NCI-H524 (cell line): ENCODE measurements at regions not wholly inside any gene's neighbourhood (a gene's known extent, or its start where the extent isn't known, plus 50 kb on each side); places are given as distances from the start of the nearest gene placed in this dataset.

Source experiments
- DNase-seq, 2 experiments: peaks; one replicate each; lab custom pipeline; 2025; lab: John Stamatoyannopoulos, UW

DNA sequence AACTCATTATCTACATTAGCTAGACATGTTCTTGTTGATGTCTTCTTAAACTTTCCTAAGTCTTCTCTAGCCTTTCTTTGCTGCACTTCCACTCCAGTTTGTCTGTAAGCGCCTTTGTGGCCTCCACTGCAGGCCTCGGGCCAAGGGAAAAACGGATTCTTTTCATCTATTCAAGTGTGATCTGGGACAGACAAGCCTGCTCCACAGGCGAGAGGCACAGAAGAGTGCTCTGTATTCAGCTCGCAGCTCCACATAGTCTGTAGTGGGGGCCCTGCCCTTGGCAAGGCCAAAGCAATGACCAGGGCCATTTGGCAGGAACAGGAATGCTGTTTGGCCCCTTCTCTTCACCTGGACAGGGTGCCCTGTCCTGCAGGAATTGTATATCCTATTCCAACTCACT, 84.1 kb upstream of the BARX2 start:
- no peak for DNase-seq

DNA sequence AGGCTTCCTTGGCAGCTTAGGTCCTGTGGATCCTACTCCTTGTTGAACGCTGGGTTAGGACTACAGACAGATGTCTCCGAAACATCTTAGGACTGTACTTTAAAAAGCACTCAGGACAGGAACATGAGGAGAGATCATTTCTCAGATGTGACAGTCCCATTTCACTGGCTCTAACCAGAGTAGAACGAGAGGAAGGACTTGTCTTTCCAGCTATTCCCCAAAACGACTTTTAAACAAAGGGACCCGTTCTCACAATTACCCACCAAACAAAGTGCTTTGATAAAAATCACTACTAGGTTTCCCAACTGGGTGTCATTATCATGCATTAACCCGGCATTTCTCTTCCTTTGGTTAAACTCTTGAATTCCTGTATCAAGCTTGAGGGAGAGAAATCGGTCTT, 84.7 kb upstream of the BARX2 start:
- no peak for DNase-seq

DNA sequence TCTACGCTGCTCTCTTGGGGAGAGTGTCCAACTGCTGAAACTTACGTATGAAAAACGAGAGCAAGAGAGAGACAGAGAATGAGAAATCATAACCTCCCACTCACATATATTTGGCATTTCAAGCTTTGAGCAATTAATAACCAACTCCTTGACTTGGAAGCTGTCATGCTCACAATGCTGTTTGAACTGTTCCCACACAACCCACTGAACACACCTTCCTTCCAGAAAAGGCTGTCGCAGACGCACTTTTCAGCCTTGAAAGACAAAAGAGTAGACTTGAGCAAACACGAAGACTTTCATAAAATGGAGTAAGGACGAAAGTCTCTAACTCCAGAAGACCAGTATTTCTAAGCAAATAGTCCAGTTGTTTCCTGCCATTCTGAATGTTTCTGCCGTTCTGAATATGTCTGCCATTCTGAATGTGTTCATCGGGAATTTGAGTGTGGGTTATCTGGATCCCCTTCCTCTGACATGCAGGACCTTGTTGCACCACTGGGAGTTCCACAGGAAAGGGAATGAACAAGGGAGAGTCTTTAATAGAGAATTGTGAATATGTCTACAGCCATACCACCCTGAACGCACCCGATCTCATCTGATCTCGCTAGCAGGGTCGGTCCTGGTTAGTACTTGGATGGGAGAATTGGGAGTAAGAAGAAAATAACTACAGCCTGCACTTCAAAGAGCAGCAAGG, 86.2 kb upstream of the BARX2 start:
- no peak for DNase-seq

DNA sequence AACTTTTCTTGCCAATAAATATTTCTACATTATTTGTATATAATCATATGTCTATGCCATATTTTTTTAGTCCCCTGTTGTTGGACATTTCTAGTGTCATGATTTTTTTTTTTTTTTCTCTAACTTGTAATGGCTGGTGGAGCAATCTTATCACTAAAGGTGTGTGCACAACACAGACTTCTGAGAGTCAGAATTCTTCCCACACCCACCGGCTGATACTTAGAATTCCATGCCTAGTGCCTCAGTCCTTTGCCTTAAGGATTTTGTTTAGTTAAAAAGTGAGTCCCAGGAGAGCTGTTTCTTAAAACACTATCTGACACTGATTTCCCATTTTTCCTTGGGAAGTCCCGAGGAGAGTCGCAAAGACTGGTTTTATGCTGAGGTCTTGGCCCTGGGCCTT, 87.7 kb upstream of the BARX2 start:
- no peak for DNase-seq

DNA sequence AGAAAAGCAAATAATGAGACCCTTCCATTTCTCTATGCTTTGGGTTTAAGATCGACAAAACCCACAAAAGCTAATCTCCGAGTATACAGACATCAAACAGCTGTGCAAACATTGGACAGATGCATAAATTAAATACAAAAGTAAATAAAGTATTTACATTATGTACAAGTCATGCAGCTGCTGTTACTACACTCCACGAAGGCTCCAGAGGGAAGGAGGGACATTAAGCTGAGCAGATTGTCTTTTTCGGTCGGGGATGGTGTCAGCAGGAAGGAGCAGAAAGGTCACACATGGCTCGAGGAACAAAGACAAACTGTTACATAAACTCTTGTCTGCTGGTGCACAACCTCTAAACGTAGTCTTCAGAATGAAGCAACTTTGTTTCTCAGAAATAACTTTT, 88.8 kb upstream of the BARX2 start:
- no peak for DNase-seq

DNA sequence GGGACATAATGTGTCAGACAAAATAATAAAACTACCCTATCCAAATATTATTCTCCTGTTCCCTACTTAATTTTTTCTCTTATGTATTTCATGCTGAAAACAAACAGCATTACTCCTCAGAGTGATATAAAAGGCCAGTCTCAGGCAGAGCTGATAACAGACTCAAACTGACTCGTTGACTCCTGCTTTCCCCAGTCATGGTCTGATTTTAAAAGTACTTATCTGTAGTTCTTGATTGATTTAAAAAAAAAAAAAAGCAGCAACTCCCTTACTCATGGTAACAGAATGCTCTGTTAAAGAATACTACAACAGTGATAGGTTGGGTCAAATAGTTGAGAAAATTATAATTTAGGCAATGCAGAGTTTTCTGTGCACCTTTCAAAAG, 90.3 kb upstream of the BARX2 start:
- no peak for DNase-seq

DNA sequence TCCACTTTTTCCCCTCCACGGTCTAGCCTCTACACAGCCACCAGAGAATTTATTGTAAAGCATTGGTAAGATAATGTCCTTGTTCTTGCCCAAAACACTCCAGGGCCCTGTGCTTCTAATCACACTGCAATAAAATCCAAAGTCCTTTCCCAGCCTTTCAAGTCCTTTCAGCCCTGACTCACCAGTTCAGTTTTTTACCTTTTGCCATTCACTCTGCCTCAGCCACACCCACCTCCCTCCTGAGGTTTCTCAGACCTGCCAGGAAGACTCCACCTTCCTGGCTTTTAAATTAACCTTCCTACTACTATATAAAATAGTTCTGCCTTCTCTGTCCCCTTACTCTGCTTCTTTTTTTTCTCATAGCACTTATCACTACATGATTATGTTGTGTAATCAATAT, 91.0 kb upstream of the ARHGAP32 start:
- no peak for DNase-seq

DNA sequence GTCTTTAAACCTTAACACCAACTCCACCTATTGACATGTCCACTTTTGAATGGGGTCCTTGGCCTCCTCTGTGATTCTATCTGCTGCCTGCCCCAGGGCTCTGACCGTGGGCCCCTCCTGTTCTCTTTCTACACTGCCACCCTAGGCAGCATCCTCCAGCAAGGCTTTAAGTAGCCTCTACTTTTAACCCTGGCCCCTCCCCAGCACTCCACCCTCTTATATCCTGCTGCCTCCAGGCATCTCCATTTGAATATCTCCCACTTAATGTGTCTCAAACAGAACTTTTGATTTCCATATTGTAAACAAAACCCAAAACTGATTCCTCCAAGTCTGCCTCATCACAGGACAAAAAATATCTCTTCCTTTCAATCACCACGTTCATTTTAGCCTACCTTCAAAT, 90.5 kb upstream of the ARHGAP32 start:
- no peak for DNase-seq

DNA sequence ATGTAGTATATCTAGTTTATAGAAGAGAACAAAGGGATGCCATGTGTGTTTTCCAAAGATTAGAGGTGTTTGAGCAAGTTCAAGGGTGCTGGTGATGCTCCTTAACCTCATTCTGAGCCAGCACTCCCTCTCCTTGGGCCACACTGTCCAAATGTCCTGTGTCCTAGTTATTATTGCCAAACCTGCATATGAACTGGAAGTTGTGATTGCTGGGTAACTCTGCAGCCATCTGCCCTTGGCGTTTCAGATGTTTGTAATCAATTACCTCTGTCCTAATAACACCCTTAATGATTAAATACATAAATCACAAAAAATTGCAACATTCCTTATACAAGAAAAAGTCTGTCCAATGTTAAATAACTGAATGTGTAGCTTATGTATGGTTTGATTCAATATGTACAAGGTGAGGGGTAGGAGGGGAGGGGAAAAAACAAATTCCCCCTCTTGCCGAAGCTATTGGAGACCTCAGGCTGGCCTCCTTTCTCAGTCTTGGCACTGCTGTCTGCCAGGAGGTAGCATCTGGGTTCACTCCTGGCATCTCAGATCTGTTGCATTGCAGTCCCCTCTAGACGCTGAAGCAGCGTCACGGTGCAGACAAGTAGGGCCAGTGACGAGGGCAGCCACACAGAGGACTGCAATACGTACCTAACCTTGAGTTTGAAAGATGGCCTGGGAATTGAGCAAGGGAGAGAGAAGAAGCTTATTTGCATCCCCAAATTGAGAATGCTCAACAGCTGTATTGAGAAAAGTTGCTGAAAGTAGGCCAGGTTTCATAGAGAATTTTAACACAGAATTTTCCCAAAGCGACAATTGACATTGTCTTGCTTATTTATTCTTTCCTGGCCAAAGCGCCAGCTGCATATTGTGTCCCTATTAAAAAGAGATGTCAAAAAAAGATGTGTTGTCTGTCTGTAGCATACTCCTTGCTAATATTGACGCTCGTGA, 89.6 kb upstream of the ARHGAP32 start:
- DNase-seq = no peak

DNA sequence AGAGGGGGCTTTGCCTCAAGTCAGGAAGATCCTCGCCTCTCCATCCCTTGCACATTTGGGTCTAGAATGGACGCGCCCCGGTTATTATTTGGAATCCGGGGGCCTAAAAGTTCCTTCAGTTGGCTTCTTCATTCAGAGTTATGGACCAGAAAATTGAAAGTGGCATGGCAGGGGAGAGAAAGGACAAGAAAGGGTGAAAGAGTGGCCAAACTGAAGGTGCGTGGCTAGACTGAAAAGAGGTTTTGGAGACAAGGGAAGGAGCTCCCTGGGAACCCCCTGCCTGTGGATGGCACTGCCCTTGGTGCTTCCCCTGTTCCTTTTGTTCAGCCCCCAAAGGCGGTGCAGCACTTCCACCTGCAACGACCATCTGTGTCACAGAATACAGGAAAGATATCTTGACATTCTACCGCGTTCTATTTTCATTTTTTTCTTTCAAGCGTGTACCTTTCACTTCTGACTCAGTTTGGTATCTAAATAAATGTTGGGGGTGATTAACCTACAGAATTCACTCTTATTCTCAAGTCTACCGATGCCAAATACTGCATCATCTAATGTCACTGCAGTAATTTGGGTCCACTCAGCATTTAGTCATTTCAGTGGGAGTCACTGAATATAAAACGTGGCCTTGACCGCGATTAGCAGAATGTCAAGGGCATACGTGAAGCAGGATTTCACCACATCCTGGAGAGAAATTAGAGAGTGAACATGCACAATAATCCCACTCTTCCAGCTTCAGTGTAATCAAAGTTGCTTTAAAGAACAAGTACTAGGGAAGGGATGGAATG, 88.1 kb upstream of the ARHGAP32 start:
- DNase-seq = peak; percentile 7 to 42

DNA sequence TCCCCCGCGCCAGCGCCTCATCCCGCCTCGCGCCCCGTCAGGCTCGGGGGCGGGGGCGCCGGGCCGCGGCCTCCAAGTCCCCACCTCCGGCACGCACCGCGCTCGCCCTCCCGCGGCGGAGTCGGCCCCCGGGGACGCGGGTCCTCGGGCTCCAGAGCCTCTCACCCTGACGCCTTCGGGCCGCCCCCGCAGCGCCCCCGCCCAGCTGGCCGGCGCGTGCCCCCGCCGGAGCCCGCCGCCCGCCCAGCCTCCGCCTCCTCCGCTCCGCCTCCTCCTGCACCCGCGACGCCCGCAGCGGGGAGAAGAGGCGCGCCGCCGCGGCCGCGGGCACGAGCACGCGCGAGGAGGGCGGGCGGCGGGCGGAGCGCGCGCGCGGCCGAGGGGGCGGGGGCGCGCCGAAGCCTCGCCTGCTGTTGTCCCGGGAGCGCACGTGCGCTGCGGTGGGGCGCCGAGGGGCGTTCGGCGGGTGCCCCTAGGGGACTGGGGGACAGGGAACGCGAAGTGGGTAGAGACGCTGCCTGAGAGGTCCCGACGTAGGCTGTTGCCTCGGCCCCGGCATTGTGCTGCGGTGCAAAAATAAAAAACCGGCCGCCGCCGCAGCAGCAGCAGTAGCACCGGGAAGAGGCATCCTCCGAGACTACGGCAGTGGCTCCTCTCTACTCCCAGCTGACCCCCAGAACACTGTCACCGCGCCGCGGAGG, 87.4 kb upstream of the ARHGAP32 start:
- DNase-seq = peak; percentile 55 to 75

DNA sequence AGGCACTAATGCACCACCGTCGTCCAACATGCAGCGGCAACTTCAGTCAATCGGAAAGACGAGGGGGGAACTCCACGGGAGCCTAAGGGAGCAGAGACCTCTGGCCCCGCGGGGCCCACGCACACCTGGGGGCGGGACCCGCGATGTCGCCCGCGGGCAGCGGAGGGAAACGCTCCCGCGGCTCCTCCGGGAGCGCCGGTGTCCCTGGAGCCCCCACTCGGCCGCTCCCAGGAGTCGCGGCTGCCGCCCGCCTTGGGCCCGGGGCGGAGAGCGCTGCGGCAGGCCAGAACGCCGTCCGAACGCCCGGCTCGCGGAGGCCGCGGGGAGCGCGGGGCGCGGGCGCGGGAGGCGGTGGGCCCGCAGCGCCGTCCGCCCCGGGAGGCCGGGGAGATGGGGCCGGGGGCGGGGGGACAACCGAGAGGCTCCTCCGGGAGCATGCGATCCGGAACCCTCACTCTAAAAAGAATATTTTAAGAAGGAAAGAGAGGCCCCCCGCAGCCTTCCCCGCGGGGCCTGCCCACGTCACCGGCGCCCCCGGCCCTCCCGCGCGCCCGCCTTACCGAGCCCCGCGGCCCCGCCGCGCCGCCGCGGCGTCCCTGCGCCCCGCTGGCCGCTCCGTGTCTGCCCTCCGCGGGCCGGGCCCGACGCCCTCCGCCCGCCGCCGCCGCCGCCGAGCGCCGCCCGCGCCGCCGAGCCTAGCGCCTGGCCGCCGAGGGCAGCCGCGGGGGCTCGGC, 86.6 kb upstream of the ARHGAP32 start:
- peak in 1 of 2 experiments; percentile 22 for DNase-seq

DNA sequence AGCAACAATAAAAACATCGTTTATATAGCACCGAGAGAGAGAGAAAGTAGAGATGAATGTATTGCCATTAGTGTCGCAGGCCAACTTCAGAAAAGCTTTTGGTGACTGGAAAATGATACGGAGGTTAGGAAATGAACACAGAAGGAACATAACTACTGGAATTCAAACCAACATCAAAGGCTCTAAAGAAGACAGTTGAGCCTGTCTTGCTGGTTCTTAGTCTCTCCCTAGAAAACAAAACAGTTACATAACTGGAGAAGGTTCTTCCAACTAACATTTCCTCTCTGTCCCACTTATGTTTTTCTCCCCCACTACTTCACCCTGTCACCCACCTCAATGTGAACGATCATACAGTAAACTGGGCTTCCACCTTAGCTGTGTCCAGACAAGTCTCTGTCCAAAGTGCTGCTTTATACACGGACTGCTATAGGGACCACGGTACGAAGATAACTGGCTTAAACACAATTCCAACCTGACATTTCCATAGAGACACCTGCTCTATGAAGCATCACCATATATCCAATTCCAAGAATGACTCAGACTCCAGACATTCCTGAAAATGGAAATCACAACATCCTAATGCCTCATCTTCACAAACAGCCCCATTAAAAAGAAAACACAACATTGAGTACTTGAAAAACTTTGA, 85.2 kb upstream of the ARHGAP32 start:
- no peak for DNase-seq

DNA sequence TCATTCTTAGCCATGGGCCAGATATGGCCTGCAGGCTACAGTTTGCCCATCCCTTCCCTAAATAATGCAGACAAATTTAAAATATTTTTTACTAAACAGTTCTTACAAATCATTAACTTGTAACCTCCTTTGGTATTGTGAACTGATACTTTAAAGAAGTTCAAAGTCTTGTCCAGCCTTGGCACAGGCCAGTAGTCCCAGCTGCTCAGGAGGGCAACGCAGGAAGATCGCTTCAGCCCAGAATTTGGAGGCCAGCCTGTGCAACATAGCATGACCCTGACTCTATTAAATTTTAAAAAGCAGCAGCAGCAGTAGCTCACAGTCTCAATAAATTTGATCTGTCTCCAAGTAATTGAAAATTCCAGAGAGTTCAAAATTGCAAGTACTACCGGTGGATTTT, 83.7 kb upstream of the ARHGAP32 start:
- no peak for DNase-seq

DNA sequence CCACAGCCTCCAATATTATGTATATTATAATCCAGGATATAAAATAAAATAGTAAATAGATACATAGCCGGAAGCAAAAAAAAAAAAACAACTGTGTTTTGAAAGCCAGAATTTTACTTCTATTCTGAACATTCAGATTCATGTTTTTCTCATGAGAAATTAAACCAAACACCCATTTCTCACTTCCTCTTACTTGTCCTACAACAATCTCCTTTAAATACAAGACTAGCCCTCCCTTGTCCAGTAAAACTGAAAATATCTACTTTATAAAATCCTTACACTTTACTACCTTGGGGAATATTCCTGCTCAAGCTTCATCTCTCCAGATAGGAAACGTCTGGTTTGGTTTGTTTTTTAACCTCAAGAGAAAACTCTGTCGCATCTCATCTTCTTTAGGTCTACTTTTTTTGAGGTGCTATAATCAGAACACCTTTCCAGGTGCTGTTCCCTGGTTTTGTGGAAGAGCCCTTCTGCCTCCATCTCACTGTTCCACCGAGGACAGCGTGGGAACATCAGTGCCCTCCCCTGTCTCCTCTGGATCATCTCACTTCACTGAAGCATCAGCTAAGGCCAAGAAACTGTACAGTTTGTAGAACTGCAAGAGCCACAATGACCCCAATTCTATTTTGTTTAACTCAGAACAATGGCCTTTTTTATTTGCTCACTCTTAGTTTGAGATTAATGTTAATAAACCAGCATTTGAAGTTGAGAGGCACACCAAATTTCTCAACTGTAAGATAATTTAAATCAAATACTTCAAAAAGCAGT, 82.0 kb upstream of the ARHGAP32 start:
- no peak for DNase-seq

DNA sequence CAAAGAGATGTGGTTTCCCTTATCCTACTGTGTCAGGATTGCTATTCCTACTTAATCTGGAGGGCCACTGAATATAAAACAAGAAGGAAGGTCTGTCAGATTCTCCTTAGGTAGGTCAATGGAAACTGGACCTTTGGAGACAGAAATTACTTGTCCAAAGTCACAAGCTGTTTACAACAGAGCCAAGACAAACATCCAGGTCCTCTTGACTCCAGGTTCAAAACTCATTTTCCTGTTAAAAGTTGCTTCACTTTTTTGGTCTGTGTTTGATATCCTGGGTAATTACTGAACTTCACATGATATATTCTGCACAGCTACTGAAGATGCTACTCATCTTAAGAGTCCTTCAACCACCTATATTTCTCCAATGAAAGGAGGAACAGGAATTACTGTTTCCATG, 81.2 kb upstream of the ARHGAP32 start:
- DNase-seq = no peak

DNA sequence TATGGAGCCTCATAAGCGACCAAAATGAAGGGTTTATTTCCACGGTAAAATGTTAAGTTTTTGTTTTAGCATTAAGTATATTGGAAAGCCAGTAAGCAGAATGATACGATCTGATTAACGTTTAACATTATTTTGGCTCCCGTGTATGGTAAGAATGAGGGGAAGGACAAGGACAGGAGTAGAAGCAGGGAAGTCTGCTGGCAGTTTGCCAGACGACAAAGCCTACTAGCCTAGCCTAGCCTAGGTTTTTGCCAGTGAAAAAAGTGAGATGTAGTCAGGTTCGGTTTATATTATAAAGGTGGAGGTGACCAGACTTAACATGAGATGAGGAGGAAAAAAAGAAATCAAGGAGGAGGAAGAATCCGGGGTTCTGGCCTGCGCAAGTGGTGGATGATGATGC, 78.9 kb upstream of the ARHGAP32 start:
- no peak for DNase-seq

DNA sequence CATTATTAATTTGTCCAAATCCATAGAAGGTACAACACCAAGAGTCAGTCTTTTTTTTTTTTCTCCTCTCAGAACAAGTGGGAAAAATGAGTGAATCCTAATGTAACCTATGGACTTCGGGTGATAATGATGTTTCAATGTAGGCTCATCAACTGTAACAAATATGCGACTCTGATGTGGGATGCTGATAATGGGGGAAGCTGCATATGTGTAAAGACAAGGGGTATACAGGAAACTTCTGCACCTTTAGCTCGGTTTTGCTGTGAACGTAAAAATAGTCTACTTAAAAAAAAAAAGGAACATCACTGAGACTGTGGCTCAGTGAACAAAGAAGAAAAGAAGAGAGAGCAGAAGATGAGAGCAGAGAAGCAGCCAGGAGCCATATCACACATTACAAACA, 78.3 kb upstream of the ARHGAP32 start:
- no peak for DNase-seq

DNA sequence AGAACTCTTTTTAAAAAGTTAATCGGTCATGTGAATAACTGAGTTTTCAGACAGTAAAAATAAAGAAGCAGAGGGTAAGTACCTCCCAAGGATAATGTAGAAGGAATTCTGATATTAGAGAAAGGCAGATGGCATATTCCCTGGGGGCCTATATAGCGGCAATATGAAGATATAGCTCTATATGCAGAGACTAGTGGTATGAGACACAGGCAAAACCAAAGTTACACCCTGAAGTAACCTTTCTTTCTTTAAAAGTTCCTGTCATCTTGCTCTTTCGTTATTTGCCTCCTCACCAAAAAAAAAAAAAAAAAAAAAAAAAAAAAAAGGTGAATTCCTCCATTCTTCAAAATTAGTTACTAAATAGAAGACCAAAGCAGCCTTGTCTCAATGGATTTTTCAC, 76.2 kb upstream of the ARHGAP32 start:
- peak; percentile 61 to 85 for DNase-seq

DNA sequence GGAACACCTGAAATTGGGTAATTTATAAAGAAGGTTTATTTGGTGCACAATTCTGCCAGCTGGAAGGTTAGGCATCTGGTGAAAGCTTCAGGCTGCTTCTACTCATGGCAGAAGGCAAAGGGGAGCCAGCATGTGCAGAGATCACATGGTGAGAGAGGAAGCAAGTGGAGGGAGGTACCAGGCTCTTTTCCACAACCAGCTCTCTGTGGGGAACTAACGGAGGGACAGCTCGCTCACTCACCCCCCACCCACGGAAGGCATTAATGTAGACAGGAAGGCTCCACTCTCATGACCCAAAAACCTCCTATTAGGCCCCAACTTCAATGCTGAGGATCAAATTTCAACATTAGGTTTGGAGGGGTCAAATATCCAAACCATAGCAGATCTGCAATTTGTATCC, 75.6 kb upstream of the ARHGAP32 start:
- peak; percentile 41 to 65 for DNase-seq
